ENCODE measurements at regions not wholly inside any gene's neighbourhood (a gene's known extent, or its start where the extent isn't known, plus 50 kb on each side); places are given as distances from the start of the nearest gene placed in this dataset.
A peak's percentile ranks its signal among the peaks of the same experiment; 100 is the strongest.
"Not testable (repeated sequence)": the region's sequence is repeated elsewhere in the genome, so short reads cannot be mapped to it uniquely, and the experiment has no call there.

GRCh38 chr5:97967292-97967691, 784.2 kb upstream of the RIOK2 start:
- no peak for DNase-seq

- no peak for DNase-seq
Measured at GRCh38 chr5:97968346-97968745, 785.3 kb upstream of the RIOK2 start.

GRCh38 chr5:97979740-97980139, 793.7 kb upstream of the RGMB start:
- DNase-seq: peak; percentile 45

GRCh38 chr5:97980291-97980690, 793.2 kb upstream of the RGMB start:
- no peak for DNase-seq

- DNase-seq: no peak
Measured at GRCh38 chr5:97986069-97986468, 787.4 kb upstream of the RGMB start.

- no peak for DNase-seq
Measured at GRCh38 chr5:97991236-97991635, 782.2 kb upstream of the RGMB start.

- no peak for DNase-seq
Measured at GRCh38 chr5:97998941-97999340, 774.5 kb upstream of the RGMB start.

GRCh38 chr5:98004463-98004862, 769.0 kb upstream of the RGMB start:
- no peak for DNase-seq

GRCh38 chr5:98016771-98017170, 756.7 kb upstream of the RGMB start:
- DNase-seq: no peak

GRCh38 chr5:98030273-98030672, 743.2 kb upstream of the RGMB start:
- DNase-seq: not testable (repeated sequence)

- DNase-seq: not testable (repeated sequence)
Measured at GRCh38 chr5:98031036-98031435, 742.4 kb upstream of the RGMB start.

GRCh38 chr5:98031496-98031895, 742.0 kb upstream of the RGMB start:
- DNase-seq: no peak

GRCh38 chr5:98031926-98032325, 741.5 kb upstream of the RGMB start:
- no peak for DNase-seq

- DNase-seq: no peak
Measured at GRCh38 chr5:98041661-98042060, 731.8 kb upstream of the RGMB start.

GRCh38 chr5:98042521-98042920, 730.9 kb upstream of the RGMB start:
- no peak for DNase-seq

GRCh38 chr5:98042961-98043360, 730.5 kb upstream of the RGMB start:
- DNase-seq: no peak

- no peak for DNase-seq
Measured at GRCh38 chr5:98050583-98050982, 722.9 kb upstream of the RGMB start.

- DNase-seq: no peak
Measured at GRCh38 chr5:98053170-98053569, 720.3 kb upstream of the RGMB start.

GRCh38 chr5:98060148-98060547, 713.3 kb upstream of the RGMB start:
- no peak for DNase-seq

- no peak for DNase-seq
Measured at GRCh38 chr5:98064118-98064685, 709.3 kb upstream of the RGMB start.

- no peak for DNase-seq
Measured at GRCh38 chr5:98065261-98065909, 708.1 kb upstream of the RGMB start.

GRCh38 chr5:98066910-98067309, 706.6 kb upstream of the RGMB start:
- no peak for DNase-seq

GRCh38 chr5:98069876-98070512, 703.5 kb upstream of the RGMB start:
- DNase-seq: no peak

GRCh38 chr5:98072921-98073320, 700.5 kb upstream of the RGMB start:
- DNase-seq: no peak

GRCh38 chr5:98076501-98076900, 697.0 kb upstream of the RGMB start:
- no peak for DNase-seq
